Left colon (tissue), 2 donors: ENCODE measurements at regions not wholly inside any gene's neighbourhood (a gene's known extent, or its start where the extent isn't known, plus 50 kb on each side); places are given as distances from the start of the nearest gene placed in this dataset.

ENCODE experiments used
- ATAC-seq: fragments of 200-7000 bp; cut with Tn5 transposase; one replicate; pipeline ENCODE4 v1.9.1; 2020; ENCODE audit warnings: mild to moderate bottlenecking, moderate library complexity
- DNase-seq, 2 donors: peaks; one replicate each; pipeline ENCODE4 v3.0.0-alpha.2; 2020
- intact Hi-C, 2 donors: fragments of 100-400 bp; cut with DNase I in 1 of 2; cut with micrococcal nuclease in 1 of 2; formaldehyde crosslinking; loops; one replicate each; pipeline versions ENCODE4 v1.11.2 to v1.14.0; 2022; cut with DNase I, micrococcal nuclease
- donor health status: DM: no; HTN: no; CAD: no.
- donor health status: DM: yes; HTN: yes; CAD: no.

DNA sequence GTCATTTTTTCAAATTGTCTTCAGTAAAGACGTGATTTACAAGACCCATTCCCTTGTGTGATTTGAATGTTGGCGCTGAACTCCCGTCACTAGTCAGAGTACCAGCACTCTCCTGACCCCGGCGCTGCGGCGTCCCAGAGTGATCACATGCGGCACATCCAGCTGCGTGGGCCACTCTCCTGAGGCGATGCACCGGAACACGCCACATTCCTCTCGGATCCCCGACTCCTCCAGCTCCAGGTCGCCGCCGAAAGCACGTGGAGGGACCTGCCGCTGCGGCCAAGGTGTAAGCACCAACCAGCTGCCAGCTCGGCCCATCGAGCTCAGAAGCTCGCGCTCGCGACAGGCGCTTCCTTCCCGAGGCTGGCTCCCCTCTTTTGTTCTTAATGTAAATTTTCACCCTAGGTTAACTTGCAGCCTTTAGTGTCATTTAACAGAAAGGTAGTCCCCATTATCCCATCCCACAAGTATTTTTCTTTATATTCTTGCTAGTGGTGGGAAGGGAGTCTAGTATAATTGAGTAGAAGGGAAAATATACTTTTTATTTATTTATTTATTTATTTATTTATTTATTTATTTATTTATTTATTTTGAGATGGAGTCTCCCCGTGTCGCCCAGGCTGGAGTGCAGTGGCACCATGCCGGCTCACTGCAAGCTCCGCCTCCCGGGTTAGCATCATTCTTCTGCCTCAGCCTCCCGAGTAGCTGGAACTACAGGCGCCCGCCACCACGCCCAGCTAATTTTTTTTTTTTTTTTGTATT, 61.7 kb upstream of the VGLL3 start:
- DNase-seq (no peak), ATAC-seq (no peak)

GRCh38 chr3:87047852-87048251, 56.9 kb upstream of the VGLL3 start:
- intact Hi-C loops, result no loop called here
- no peak for DNase-seq
- ATAC-seq, result no peak

More for the DNA sequence above, 61.7 kb upstream of the VGLL3 start:
- intact Hi-C loops, result no loop called here

GRCh38 chr3:87046241-87046640, 55.3 kb upstream of the VGLL3 start:
- no peak for ATAC-seq
- intact Hi-C loops, result no loop called here
- DNase-seq, result no peak

- no peak for DNase-seq
- ATAC-seq, result no peak
- intact Hi-C loops, result no loop called here
Observed at GRCh38 chr3:87045473-87045872, 54.5 kb upstream of the VGLL3 start.

DNA sequence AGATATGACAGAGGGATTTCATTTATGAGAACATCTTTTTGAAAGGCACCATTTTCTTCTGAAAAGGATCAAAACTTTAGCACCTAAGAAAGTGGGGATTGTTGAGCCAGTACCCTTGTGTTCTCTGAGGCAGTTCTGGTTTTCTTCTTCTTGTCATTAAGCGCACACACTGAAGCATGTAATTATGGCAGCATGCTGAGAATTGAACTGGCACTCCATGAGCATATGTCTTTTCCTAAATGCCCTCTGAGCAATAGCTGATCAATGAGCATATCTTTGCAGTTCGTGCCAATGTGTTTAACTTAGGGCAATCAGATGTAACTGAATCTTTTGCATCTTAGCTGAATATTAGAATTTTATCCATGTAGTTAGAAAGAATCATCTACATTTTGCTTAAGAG, 53.9 kb upstream of the VGLL3 start:
- intact Hi-C loops, result no loop called here
- ATAC-seq (no peak), DNase-seq (no peak)

GRCh38 chr3:87044409-87044808, 53.5 kb upstream of the VGLL3 start:
- no peak for DNase-seq
- intact Hi-C loops, result no loop called here
- ATAC-seq, result no peak

DNA sequence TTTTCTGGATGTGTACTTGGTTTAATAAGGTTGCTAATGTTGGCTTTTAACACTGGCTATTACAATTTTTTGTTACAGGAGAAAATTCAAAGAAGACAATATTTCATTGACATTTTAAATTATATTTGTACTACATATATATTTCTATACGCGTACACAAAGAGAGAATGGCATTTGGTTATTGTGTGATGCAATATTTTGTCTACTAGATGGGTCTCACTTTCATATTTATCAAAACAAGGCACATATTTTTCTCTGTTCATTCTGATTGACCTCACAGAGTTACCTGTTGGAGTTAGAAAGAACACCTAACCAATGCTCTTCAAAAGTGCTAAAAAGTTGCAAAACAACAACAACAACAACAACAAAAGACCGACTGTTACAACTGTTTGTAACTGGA, 50.2 kb upstream of the VGLL3 start:
- intact Hi-C loops, result no loop called here
- DNase-seq (no peak), ATAC-seq (no peak)
